Activated CD8-positive, alpha-beta T cell treated with anti-CD3 and anti-CD28 coated beads for 36 hours (primary cell): ENCODE measurements at regions not wholly inside any gene's neighbourhood (a gene's known extent, or its start where the extent isn't known, plus 50 kb on each side); places are given as distances from the start of the nearest gene placed in this dataset.

Experiments used
- ATAC-seq: fragments of 200-7000 bp; cut with Tn5 transposase; one replicate; pipeline ENCODE4 v1.10.0; 2021; ENCODE audit warnings: mild to moderate bottlenecking, moderate library complexity
- CTCF ChIA-PET: fragments of 350-600 bp; sonication (Branson Sonifier 250); formaldehyde crosslinking; loops from one replicate; lab custom pipeline; 2021; ENCODE audit warnings: antibody characterized with exemption; lab: Charles Lee
- POLR2A ChIA-PET: fragments of 350-600 bp; sonication (Branson Sonifier 250); formaldehyde crosslinking; loops from one replicate; lab custom pipeline; 2021; ENCODE audit warnings: antibody characterized with exemption; lab: Charles Lee
- DNase-seq: peaks from one replicate; pipeline ENCODE4 v3.0.0-alpha.2; 2020
- H3K27ac Mint-ChIP-seq: one replicate; pipeline ENCODE4 v1.8.0; 2021; ENCODE audit warnings: mild to moderate bottlenecking, mixed read lengths
- H3K27me3 Mint-ChIP-seq: one replicate; pipeline ENCODE4 v1.8.0; 2021; ENCODE audit warnings: mixed read lengths
- H3K36me3 Mint-ChIP-seq: one replicate; pipeline ENCODE4 v1.8.0; 2021; ENCODE audit warnings: low read depth, mixed read lengths
- H3K4me1 Mint-ChIP-seq: one replicate; pipeline ENCODE4 v1.8.0; 2021; ENCODE audit warnings: low read depth, mixed read lengths
- H3K4me3 Mint-ChIP-seq: one replicate; pipeline ENCODE4 v1.8.0; 2021; ENCODE audit warnings: mild to moderate bottlenecking, moderate library complexity, mixed read lengths
- H3K9me3 Mint-ChIP-seq: one replicate; pipeline ENCODE4 v1.8.0; 2021; ENCODE audit warnings: mixed read lengths
- CTCF ChIP-seq: fragments of 200-600 bp; IDR thresholded peaks from one replicate; pipeline ENCODE4 v1.8.0; 2022; ENCODE audit warnings: antibody characterized with exemption, mild to moderate bottlenecking
- intact Hi-C: fragments of 100-400 bp; cut with micrococcal nuclease; formaldehyde crosslinking; loops from one replicate; pipeline ENCODE4 v1.10.0; 2022

- no peak for TF ChIP-seq CTCF
- Mint-ChIP-seq H3K27ac (no peak overlapping the region), H3K36me3 (no peaks in the 10 kb centered on the region), H3K4me1 (no peaks in the 10 kb centered on the region), H3K4me3 (no peak overlapping the region), H3K9me3 (no peaks in the 10 kb centered on the region), H3K27me3 (peaks cover 3% of the 10 kb centered on the region)
- intact Hi-C loops, result no loop called here
- ChIA-PET POLR2A (no interaction called here), CTCF (no interaction called here)
- ATAC-seq, result no peak
- no peak for DNase-seq
Measured at GRCh38 chr14:51513933-51514332, 137.8 kb upstream of the FRMD6 start.

- H3K27me3 Mint-ChIP-seq, result peaks cover 8% of the 10 kb centered on the region
- ChIA-PET POLR2A (no interaction called here), CTCF (no interaction called here)
- ATAC-seq (no peak), DNase-seq (no peak)
- H3K4me1 Mint-ChIP-seq, result no peaks in the 10 kb centered on the region
- intact Hi-C loops, result no loop called here
- no peaks in the 10 kb centered on the region for H3K36me3 Mint-ChIP-seq
- no peak overlapping the region for H3K4me3 Mint-ChIP-seq
- no peak overlapping the region for H3K27ac Mint-ChIP-seq
- no peak for TF ChIP-seq CTCF
- no peaks in the 10 kb centered on the region for H3K9me3 Mint-ChIP-seq
Measured at GRCh38 chr14:51515611-51516010, 136.1 kb upstream of the FRMD6 start.

GRCh38 chr14:51516706-51517395 is 134.9 kb upstream of the FRMD6 start:
- H3K36me3 Mint-ChIP-seq, result no peaks in the 10 kb centered on the region

GRCh38 chr14:51518280-51518679 is 133.4 kb upstream of the FRMD6 start:
- POLR2A ChIA-PET, result no interaction called here
- Mint-ChIP-seq H3K4me3 (no peak overlapping the region), H3K27me3 (peaks cover 10% of the 10 kb centered on the region), H3K27ac (no peak overlapping the region), H3K4me1 (no peaks in the 10 kb centered on the region), H3K36me3 (no peaks in the 10 kb centered on the region), H3K9me3 (peaks cover 2% of the 10 kb centered on the region)
- DNase-seq (no peak), ATAC-seq (no peak)
- TF ChIP-seq CTCF, result no peak
- CTCF ChIA-PET, result interaction anchor here (0.9 kb wide), 1 partner anchor 34 kb away, joined by 3 read pairs; no protein-coding TSS in a partner anchor
- intact Hi-C loops, result no loop called here

More at GRCh38 chr14:51516706-51517395, 134.9 kb upstream of the FRMD6 start:
- Mint-ChIP-seq H3K4me1 (no peaks in the 10 kb centered on the region), H3K27ac (no peak overlapping the region), H3K27me3 (peaks cover 10% of the 10 kb centered on the region), H3K4me3 (no peak overlapping the region), H3K9me3 (no peaks in the 10 kb centered on the region)
- ChIA-PET POLR2A (no interaction called here), CTCF (interaction anchor here (0.8 to 0.9 kb wide), 2 partner anchors 32 to 260 kb away, joined by 3 read pairs; no protein-coding TSS in a partner anchor)
- ATAC-seq (no peak), DNase-seq (no peak)
- no peak for TF ChIP-seq CTCF
- intact Hi-C loops, result no loop called here

- no peak overlapping the region for H3K27ac Mint-ChIP-seq
- DNase-seq, result no peak
- peaks cover 2% of the 10 kb centered on the region for H3K9me3 Mint-ChIP-seq
- no peaks in the 10 kb centered on the region for H3K36me3 Mint-ChIP-seq
- no peak overlapping the region for H3K4me3 Mint-ChIP-seq
- H3K27me3 Mint-ChIP-seq, result peaks cover 10% of the 10 kb centered on the region
- TF ChIP-seq CTCF, result no peak
- ChIA-PET CTCF (interaction anchor here (0.6 kb wide), 1 partner anchor 9 kb away, joined by 4 read pairs; no protein-coding TSS in a partner anchor), POLR2A (no interaction called here)
- intact Hi-C loops, result no loop called here
- H3K4me1 Mint-ChIP-seq, result no peaks in the 10 kb centered on the region
- ATAC-seq, result no peak
Measured at GRCh38 chr14:51518711-51519110, 133.0 kb upstream of the FRMD6 start.
